WTC11 (cell line): ENCODE measurements at regions not wholly inside any gene's neighbourhood (a gene's known extent, or its start where the extent isn't known, plus 50 kb on each side); places are given as distances from the start of the nearest gene placed in this dataset.

ENCODE experiments used
- CREB1 ChIP-seq: sonication (generic); formaldehyde crosslinking; IDR thresholded peaks from 2 replicates; pipeline ENCODE4 v1.8.0; 2023; ENCODE audit warnings: mild to moderate bottlenecking, missing genetic modification reagents
- FOXP4 ChIP-seq: sonication (generic); formaldehyde crosslinking; IDR thresholded peaks from 2 replicates; pipeline ENCODE4 v1.8.0; 2022; ENCODE audit warnings: mild to moderate bottlenecking, missing genetic modification reagents
- MLX ChIP-seq: sonication (generic); formaldehyde crosslinking; IDR thresholded peaks from 2 replicates; pipeline ENCODE4 v1.8.1; 2023; ENCODE audit warnings: mild to moderate bottlenecking, missing genetic modification reagents, moderate library complexity
- NR2C2 ChIP-seq: sonication (generic); formaldehyde crosslinking; IDR thresholded peaks from 2 replicates; pipeline ENCODE4 v1.8.0; 2022; ENCODE audit warnings: mild to moderate bottlenecking, missing genetic modification reagents
- SMAD4 ChIP-seq: sonication (generic); formaldehyde crosslinking; IDR thresholded peaks from 2 replicates; pipeline ENCODE4 v1.8.0; 2022; ENCODE audit warnings: mild to moderate bottlenecking, missing genetic modification reagents
- SP1 ChIP-seq: sonication (generic); formaldehyde crosslinking; conservative IDR thresholded peaks from 2 replicates; pipeline ENCODE4 v1.8.1; 2022; ENCODE audit warnings: missing genetic modification reagents
- TCF7 ChIP-seq: sonication (generic); formaldehyde crosslinking; IDR thresholded peaks from 2 replicates; pipeline ENCODE4 v1.8.0; 2022; ENCODE audit warnings: mild to moderate bottlenecking, low read depth, missing genetic modification reagents, moderate library complexity
- TEAD1 ChIP-seq: sonication (generic); formaldehyde crosslinking; IDR thresholded peaks from 2 replicates; pipeline ENCODE4 v1.8.0; 2022; ENCODE audit warnings: mild to moderate bottlenecking, missing genetic modification reagents
- USF1 ChIP-seq: sonication (generic); formaldehyde crosslinking; IDR thresholded peaks from 2 replicates; pipeline ENCODE4 v1.8.0; 2022; ENCODE audit warnings: mild to moderate bottlenecking, missing genetic modification reagents
- ZNF317 ChIP-seq: sonication (generic); formaldehyde crosslinking; IDR thresholded peaks from 2 replicates; pipeline ENCODE4 v1.8.1; 2023; ENCODE audit warnings: low read depth, mild to moderate bottlenecking, moderate library complexity, missing genetic modification reagents, borderline replicate concordance
- TF ChIP-seq, protein P1 (sequence below): fragments of 200-600 bp; IDR thresholded peaks from 2 replicates; pipeline ENCODE4 v1.8.0; 2022; ENCODE audit warnings: antibody characterized with exemption
- TF ChIP-seq, protein P2 (sequence below): sonication (generic); formaldehyde crosslinking; IDR thresholded peaks from 2 replicates; pipeline ENCODE4 v1.8.1; 2023; ENCODE audit warnings: mild to moderate bottlenecking, missing genetic modification reagents, borderline replicate concordance

GRCh38 chr10:47181052-47181849, 118.7 kb upstream of the GDF10 start:
- TF ChIP-seq, protein P1, sequence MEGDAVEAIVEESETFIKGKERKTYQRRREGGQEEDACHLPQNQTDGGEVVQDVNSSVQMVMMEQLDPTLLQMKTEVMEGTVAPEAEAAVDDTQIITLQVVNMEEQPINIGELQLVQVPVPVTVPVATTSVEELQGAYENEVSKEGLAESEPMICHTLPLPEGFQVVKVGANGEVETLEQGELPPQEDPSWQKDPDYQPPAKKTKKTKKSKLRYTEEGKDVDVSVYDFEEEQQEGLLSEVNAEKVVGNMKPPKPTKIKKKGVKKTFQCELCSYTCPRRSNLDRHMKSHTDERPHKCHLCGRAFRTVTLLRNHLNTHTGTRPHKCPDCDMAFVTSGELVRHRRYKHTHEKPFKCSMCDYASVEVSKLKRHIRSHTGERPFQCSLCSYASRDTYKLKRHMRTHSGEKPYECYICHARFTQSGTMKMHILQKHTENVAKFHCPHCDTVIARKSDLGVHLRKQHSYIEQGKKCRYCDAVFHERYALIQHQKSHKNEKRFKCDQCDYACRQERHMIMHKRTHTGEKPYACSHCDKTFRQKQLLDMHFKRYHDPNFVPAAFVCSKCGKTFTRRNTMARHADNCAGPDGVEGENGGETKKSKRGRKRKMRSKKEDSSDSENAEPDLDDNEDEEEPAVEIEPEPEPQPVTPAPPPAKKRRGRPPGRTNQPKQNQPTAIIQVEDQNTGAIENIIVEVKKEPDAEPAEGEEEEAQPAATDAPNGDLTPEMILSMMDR = no peak
- TF ChIP-seq CREB1 (CRISPR knock-in tag) (no peak), SMAD4 (no peak), MLX (no peak), FOXP4 (CRISPR knock-in tag) (no peak), ZNF317 (no peak), SP1 (no peak), NR2C2 (CRISPR knock-in tag) (no peak), TCF7 (CRISPR knock-in tag) (no peak), TEAD1 (CRISPR knock-in tag) (no peak), USF1 (no peak)
- TF ChIP-seq, protein P2, sequence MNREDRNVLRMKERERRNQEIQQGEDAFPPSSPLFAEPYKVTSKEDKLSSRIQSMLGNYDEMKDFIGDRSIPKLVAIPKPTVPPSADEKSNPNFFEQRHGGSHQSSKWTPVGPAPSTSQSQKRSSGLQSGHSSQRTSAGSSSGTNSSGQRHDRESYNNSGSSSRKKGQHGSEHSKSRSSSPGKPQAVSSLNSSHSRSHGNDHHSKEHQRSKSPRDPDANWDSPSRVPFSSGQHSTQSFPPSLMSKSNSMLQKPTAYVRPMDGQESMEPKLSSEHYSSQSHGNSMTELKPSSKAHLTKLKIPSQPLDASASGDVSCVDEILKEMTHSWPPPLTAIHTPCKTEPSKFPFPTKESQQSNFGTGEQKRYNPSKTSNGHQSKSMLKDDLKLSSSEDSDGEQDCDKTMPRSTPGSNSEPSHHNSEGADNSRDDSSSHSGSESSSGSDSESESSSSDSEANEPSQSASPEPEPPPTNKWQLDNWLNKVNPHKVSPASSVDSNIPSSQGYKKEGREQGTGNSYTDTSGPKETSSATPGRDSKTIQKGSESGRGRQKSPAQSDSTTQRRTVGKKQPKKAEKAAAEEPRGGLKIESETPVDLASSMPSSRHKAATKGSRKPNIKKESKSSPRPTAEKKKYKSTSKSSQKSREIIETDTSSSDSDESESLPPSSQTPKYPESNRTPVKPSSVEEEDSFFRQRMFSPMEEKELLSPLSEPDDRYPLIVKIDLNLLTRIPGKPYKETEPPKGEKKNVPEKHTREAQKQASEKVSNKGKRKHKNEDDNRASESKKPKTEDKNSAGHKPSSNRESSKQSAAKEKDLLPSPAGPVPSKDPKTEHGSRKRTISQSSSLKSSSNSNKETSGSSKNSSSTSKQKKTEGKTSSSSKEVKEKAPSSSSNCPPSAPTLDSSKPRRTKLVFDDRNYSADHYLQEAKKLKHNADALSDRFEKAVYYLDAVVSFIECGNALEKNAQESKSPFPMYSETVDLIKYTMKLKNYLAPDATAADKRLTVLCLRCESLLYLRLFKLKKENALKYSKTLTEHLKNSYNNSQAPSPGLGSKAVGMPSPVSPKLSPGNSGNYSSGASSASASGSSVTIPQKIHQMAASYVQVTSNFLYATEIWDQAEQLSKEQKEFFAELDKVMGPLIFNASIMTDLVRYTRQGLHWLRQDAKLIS (CRISPR knock-in tag) = no peak
